GM19099 (cell line): ENCODE measurements at regions not wholly inside any gene's neighbourhood (a gene's known extent, or its start where the extent isn't known, plus 50 kb on each side); places are given as distances from the start of the nearest gene placed in this dataset.

Experiments used
- POLR2A ChIP-seq: IDR thresholded peaks from 3 replicates; pipeline ENCODE4 v1.6.1; 2011; ENCODE audit warnings: low read depth; ENCODE audit not compliant: insufficient read length; ENCODE audit errors: extremely low read depth

- TF ChIP-seq POLR2A = no peak
Measured at GRCh38 chr3:178385280-178385952, 150.8 kb upstream of the KCNMB2 start.

GRCh38 chr3:178386401-178386800 lies 149.8 kb upstream of the KCNMB2 start:
- no peak for TF ChIP-seq POLR2A

- no peak for TF ChIP-seq POLR2A
Measured at GRCh38 chr3:178386880-178387279, 149.4 kb upstream of the KCNMB2 start.

- TF ChIP-seq POLR2A = no peak
Measured at GRCh38 chr3:178388473-178388872, 147.8 kb upstream of the KCNMB2 start.

GRCh38 chr3:178389258-178389657 lies 147.0 kb upstream of the KCNMB2 start:
- TF ChIP-seq POLR2A = no peak

GRCh38 chr3:178392511-178392926 lies 143.7 kb upstream of the KCNMB2 start:
- TF ChIP-seq POLR2A = no peak

GRCh38 chr3:178393146-178393545 lies 143.1 kb upstream of the KCNMB2 start:
- TF ChIP-seq POLR2A = no peak

GRCh38 chr3:178393824-178394223 lies 142.4 kb upstream of the KCNMB2 start:
- no peak for TF ChIP-seq POLR2A

- TF ChIP-seq POLR2A = no peak
Measured at GRCh38 chr3:178396318-178396717, 139.9 kb upstream of the KCNMB2 start.

- TF ChIP-seq POLR2A = no peak
Measured at GRCh38 chr3:178397202-178397601, 139.0 kb upstream of the KCNMB2 start.

GRCh38 chr3:178397836-178398235 lies 138.4 kb upstream of the KCNMB2 start:
- no peak for TF ChIP-seq POLR2A

- TF ChIP-seq POLR2A = no peak
Measured at GRCh38 chr3:178404961-178405360, 131.3 kb upstream of the KCNMB2 start.

GRCh38 chr3:178405531-178405930 lies 130.7 kb upstream of the KCNMB2 start:
- no peak for TF ChIP-seq POLR2A

- no peak for TF ChIP-seq POLR2A
Measured at GRCh38 chr3:178406206-178406605, 130.0 kb upstream of the KCNMB2 start.

- no peak for TF ChIP-seq POLR2A
Measured at GRCh38 chr3:178415384-178415783, 120.9 kb upstream of the KCNMB2 start.

- no peak for TF ChIP-seq POLR2A
Measured at GRCh38 chr3:178417736-178418135, 118.5 kb upstream of the KCNMB2 start.

GRCh38 chr3:178419071-178419470 lies 117.2 kb upstream of the KCNMB2 start:
- no peak for TF ChIP-seq POLR2A
